GM19452 (cell line): ENCODE measurements at regions not wholly inside any gene's neighbourhood (a gene's known extent, or its start where the extent isn't known, plus 50 kb on each side); places are given as distances from the start of the nearest gene placed in this dataset.
"Not testable (repeated sequence)": the region's sequence is repeated elsewhere in the genome, so short reads cannot be mapped to it uniquely, and the experiment has no call there.

Experiments used
- ATAC-seq: cut with Tn5 transposase; IDR thresholded peaks from one replicate; pipeline ENCODE4 v1.9.1; 2021; ENCODE audit not compliant: unreplicated experiment

GRCh38 chr14:105620865-105621471 is 94.6 kb downstream of the TMEM121 start:
- ATAC-seq, result not testable (repeated sequence)

GRCh38 chr14:105621479-105622328 is 95.3 kb downstream of the TMEM121 start:
- not testable (repeated sequence) for ATAC-seq

- no peak for ATAC-seq
These were observed 96.1 kb downstream of the TMEM121 start for GRCh38 chr14:105622329-105622955.

GRCh38 chr14:105623178-105623577 is 96.8 kb downstream of the TMEM121 start:
- ATAC-seq, result not testable (repeated sequence)

GRCh38 chr14:105624346-105624745 is 98.0 kb downstream of the TMEM121 start:
- not testable (repeated sequence) for ATAC-seq

GRCh38 chr14:105624749-105625434 is 98.5 kb downstream of the TMEM121 start:
- ATAC-seq, result not testable (repeated sequence)

- ATAC-seq, result not testable (repeated sequence)
These were observed 99.1 kb downstream of the TMEM121 start for GRCh38 chr14:105625448-105625847.

- not testable (repeated sequence) for ATAC-seq
These were observed 99.7 kb downstream of the TMEM121 start for GRCh38 chr14:105626111-105626510.

- not testable (repeated sequence) for ATAC-seq
These were observed 100.3 kb downstream of the TMEM121 start for GRCh38 chr14:105626651-105627050.

GRCh38 chr14:105627287-105627686 is 100.9 kb downstream of the TMEM121 start:
- not testable (repeated sequence) for ATAC-seq

GRCh38 chr14:105627701-105628100 is 101.3 kb downstream of the TMEM121 start:
- no peak for ATAC-seq

GRCh38 chr14:105628126-105628525 is 101.7 kb downstream of the TMEM121 start:
- ATAC-seq, result not testable (repeated sequence)

GRCh38 chr14:105628531-105629067 is 102.2 kb downstream of the TMEM121 start:
- not testable (repeated sequence) for ATAC-seq

GRCh38 chr14:105629091-105629885 is 102.9 kb downstream of the TMEM121 start:
- not testable (repeated sequence) for ATAC-seq

GRCh38 chr14:105629886-105630215 is 103.5 kb downstream of the TMEM121 start:
- no peak for ATAC-seq

- not testable (repeated sequence) for ATAC-seq
These were observed 104.0 kb downstream of the TMEM121 start for GRCh38 chr14:105630293-105630934.

GRCh38 chr14:105630935-105631779 is 104.8 kb downstream of the TMEM121 start:
- ATAC-seq, result not testable (repeated sequence)

GRCh38 chr14:105632010-105632409 is 105.6 kb downstream of the TMEM121 start:
- ATAC-seq, result no peak

- not testable (repeated sequence) for ATAC-seq
These were observed 107.2 kb downstream of the TMEM121 start for GRCh38 chr14:105633596-105633995.
